H1 (cell line): ENCODE measurements at regions not wholly inside any gene's neighbourhood (a gene's known extent, or its start where the extent isn't known, plus 50 kb on each side); places are given as distances from the start of the nearest gene placed in this dataset.

Source experiments
- CTCF ChIA-PET: fragments of 300-600 bp; sonication (Branson Sonifier 250); formaldehyde crosslinking; loops from one replicate; lab custom pipeline; 2021; ENCODE audit not compliant: partially characterized antibody; lab: Charles Lee
- POLR2A ChIA-PET: fragments of 300-600 bp; sonication (Branson Sonifier 250); formaldehyde crosslinking; loops from one replicate; lab custom pipeline; 2021; ENCODE audit warnings: inconsistent platforms; ENCODE audit not compliant: partially characterized antibody; lab: Charles Lee
- DNase-seq, 2 experiments: peaks; one replicate each; pipeline versions ENCODE4 v3.0.0 to v3.0.0-alpha.2; 2010 to 2022; ENCODE audit warnings: low spot score in 2 of 2, low read depth in 1 of 2, mixed read lengths in 1 of 2
- FAIRE-seq: peaks from 2 replicates; lab custom pipeline; 2011; peaks lifted over from hg19 to GRCh38; lab: Jason Lieb, UNC
- H2AFZ ChIP-seq: 2 replicates; pipeline ENCODE4 v1.8.1; 2012; ENCODE audit warnings: low read length, inconsistent platforms
- H2AK5ac ChIP-seq: 2 replicates; pipeline ENCODE4 v1.6.1; 2013; ENCODE audit warnings: low read depth, low read length
- H2BK120ac ChIP-seq: replicated peaks from 2 replicates; pipeline ENCODE3; 2013; ENCODE audit warnings: low read depth, low read length, inconsistent platforms
- H2BK12ac ChIP-seq: 2 replicates; pipeline ENCODE4 v1.6.1; 2013; ENCODE audit warnings: low read depth, low read length
- H2BK15ac ChIP-seq: 2 replicates; pipeline ENCODE4 v1.6.1; 2013; ENCODE audit warnings: low read length
- H2BK20ac ChIP-seq: 2 replicates; pipeline ENCODE4 v1.6.1; 2013; ENCODE audit warnings: low read length
- H2BK5ac ChIP-seq: 2 replicates; pipeline ENCODE4 v1.6.1; 2013; ENCODE audit warnings: low read depth, low read length
- H3K14ac ChIP-seq: 2 replicates; pipeline ENCODE4 v1.6.1; 2013; ENCODE audit warnings: inconsistent platforms; ENCODE audit not compliant: insufficient read length
- H3K18ac ChIP-seq: 2 replicates; pipeline ENCODE4 v1.6.1; 2013; ENCODE audit warnings: low read length; ENCODE audit errors: extremely low read depth
- H3K23ac ChIP-seq: 2 replicates; pipeline ENCODE4 v1.6.1; 2013; ENCODE audit warnings: inconsistent platforms; ENCODE audit not compliant: insufficient read length
- H3K23me2 ChIP-seq: 2 replicates; pipeline ENCODE4 v1.6.1; 2013; ENCODE audit warnings: low read depth, low read length
- H3K27ac ChIP-seq: 2 replicates; pipeline ENCODE4 v1.6.1; 2011; ENCODE audit warnings: low read depth, low read length, inconsistent platforms
- H3K27me3 ChIP-seq, 4 experiments: replicated peaks in 1 of 4; 1 replicate in 1 of 4; 2 replicates in 3 of 4; pipeline versions ENCODE4 v1.6.1 to v1.8.1; 2011 to 2013; ENCODE audit warnings: low read length in 3 of 4, mild to moderate bottlenecking in 3 of 4, inconsistent platforms in 2 of 4, mixed read lengths in 2 of 4, moderate library complexity in 1 of 4; ENCODE audit not compliant: control insufficient read depth in 3 of 4, insufficient read depth in 3 of 4; ENCODE audit errors: extremely low read depth in 1 of 4
- H3K36me3 ChIP-seq, 4 experiments: 2 replicates each; pipeline versions ENCODE4 v1.6.1 to v1.8.1; 2011 to 2013; ENCODE audit warnings: mild to moderate bottlenecking in 4 of 4, low read length in 3 of 4, moderate library complexity in 2 of 4, control low read depth in 1 of 4, inconsistent platforms in 1 of 4; ENCODE audit not compliant: insufficient read depth in 4 of 4, control insufficient read depth in 2 of 4
- H3K4ac ChIP-seq: replicated peaks from 2 replicates; pipeline ENCODE3; 2013; ENCODE audit warnings: low read length, low read depth, mixed read lengths, inconsistent platforms; ENCODE audit not compliant: insufficient read length
- H3K4me1 ChIP-seq, 4 experiments: replicated peaks in 1 of 4; 1 replicate in 1 of 4; 2 replicates in 3 of 4; pipeline versions ENCODE4 v1.6.1 to v1.8.1; 2011 to 2013; ENCODE audit warnings: low read length in 3 of 4, inconsistent platforms in 2 of 4, mixed read lengths in 1 of 4; ENCODE audit not compliant: insufficient read depth in 4 of 4, control insufficient read depth in 3 of 4
- H3K4me2 ChIP-seq, 2 experiments: 2 replicates each; pipeline versions ENCODE4 v1.6.1 to v1.8.1; 2011 to 2013; ENCODE audit warnings: low read depth in 2 of 2, low read length in 2 of 2, control low read depth in 1 of 2, inconsistent platforms in 1 of 2, mild to moderate bottlenecking in 1 of 2; ENCODE audit not compliant: insufficient read depth in 1 of 2
- H3K4me3 ChIP-seq, 4 experiments: fragments of 200-600, 300-600 bp in 1 of 4; sonication (generic), shearing (Covaris generic), sonication (Bioruptor Twin) in 1 of 4; 2 replicates each; pipeline versions ENCODE4 v1.5.1 to v1.8.1; 2011 to 2016; ENCODE audit warnings: low read length in 4 of 4, low read depth in 3 of 4, control low read depth in 2 of 4, inconsistent platforms in 2 of 4, mild to moderate bottlenecking in 2 of 4, mixed read lengths in 1 of 4, moderate library complexity in 1 of 4; ENCODE audit not compliant: insufficient read depth in 2 of 4; ENCODE audit errors: extremely low read depth in 1 of 4
- H3K56ac ChIP-seq: replicated peaks from 2 replicates; pipeline ENCODE3; 2013; ENCODE audit warnings: low read depth, mild to moderate bottlenecking, mixed read lengths, low read length, inconsistent platforms; ENCODE audit not compliant: insufficient read length
- H3K79me1 ChIP-seq: 2 replicates; pipeline ENCODE4 v1.6.1; 2013; ENCODE audit warnings: low read depth, low read length, control low read depth
- H3K79me2 ChIP-seq, 2 experiments: 2 replicates each; pipeline versions ENCODE4 v1.6.1 to v1.8.1; 2012 to 2013; ENCODE audit warnings: low read length in 2 of 2, mild to moderate bottlenecking in 2 of 2, inconsistent platforms in 1 of 2; ENCODE audit not compliant: insufficient read depth in 2 of 2, control insufficient read depth in 1 of 2
- H3K9ac ChIP-seq, 4 experiments: replicated peaks in 1 of 4; 1 replicate in 1 of 4; 2 replicates in 3 of 4; pipeline versions ENCODE4 v1.6.1 to v1.8.1; 2011 to 2013; ENCODE audit warnings: low read depth in 3 of 4, low read length in 3 of 4, control low read depth in 2 of 4, mild to moderate bottlenecking in 2 of 4, moderate library complexity in 2 of 4, inconsistent platforms in 1 of 4; ENCODE audit errors: extremely low read depth in 1 of 4
- H3K9me3 ChIP-seq, 2 experiments: 2 replicates each; pipeline versions ENCODE4 v1.6.1 to v1.8.1; 2012 to 2013; ENCODE audit warnings: mild to moderate bottlenecking in 2 of 2, moderate library complexity in 2 of 2, control low read depth in 1 of 2, inconsistent platforms in 1 of 2, low read depth in 1 of 2, low read length in 1 of 2, mixed read lengths in 1 of 2; ENCODE audit not compliant: insufficient read depth in 2 of 2
- H4K20me1 ChIP-seq, 2 experiments: replicated peaks in 1 of 2; 2 replicates each; pipeline versions ENCODE3 to v1.8.1; 2011 to 2013; ENCODE audit warnings: inconsistent platforms in 2 of 2, low read length in 2 of 2, mild to moderate bottlenecking in 1 of 2; ENCODE audit not compliant: insufficient read depth in 2 of 2, control insufficient read depth in 1 of 2
- H4K5ac ChIP-seq: 2 replicates; pipeline ENCODE4 v1.6.1; 2013; ENCODE audit warnings: low read length, low read depth, mixed read lengths, inconsistent platforms; ENCODE audit not compliant: insufficient read length
- H4K8ac ChIP-seq: 2 replicates; pipeline ENCODE4 v1.8.0; 2013; ENCODE audit warnings: mild to moderate bottlenecking, moderate library complexity, low read length, inconsistent platforms; ENCODE audit not compliant: insufficient read depth; ENCODE audit errors: extremely low read depth
- H4K91ac ChIP-seq: replicated peaks from 2 replicates; pipeline ENCODE3; 2013; ENCODE audit warnings: low read length, mixed read lengths, inconsistent platforms; ENCODE audit not compliant: insufficient read length
- ASH2L ChIP-seq: fragments of 200-600, 300-600 bp; sonication (generic); IDR thresholded peaks from one replicate; pipeline ENCODE4 v1.7.1; 2017; ENCODE audit warnings: low read length
- BCL11A ChIP-seq, 2 experiments: IDR thresholded peaks; one replicate each; pipeline ENCODE4 v1.6.1; 2011; ENCODE audit warnings: low read depth in 2 of 2, low read length in 2 of 2, mild to moderate bottlenecking in 2 of 2
- EGR1 ChIP-seq: IDR thresholded peaks from 2 replicates; pipeline ENCODE4 v1.6.1; 2011; ENCODE audit warnings: low read depth, low read length, borderline replicate concordance
- FOSL1 ChIP-seq: IDR thresholded peaks from 2 replicates; pipeline ENCODE4 v1.6.1; 2011; ENCODE audit warnings: mild to moderate bottlenecking, low read depth, low read length, moderate library complexity; ENCODE audit not compliant: insufficient read depth
- HDAC6 ChIP-seq: IDR thresholded peaks from one replicate; pipeline ENCODE4 v1.7.1; 2012; ENCODE audit warnings: low read depth, mild to moderate bottlenecking, inconsistent platforms, low read length, moderate library complexity
- RNF2 ChIP-seq: fragments of 200-900, 300-1000 bp; sonication (generic); IDR thresholded peaks from 2 replicates; pipeline ENCODE4 v1.7.1; 2016; ENCODE audit warnings: borderline replicate concordance, low read depth, mild to moderate bottlenecking, antibody characterized with exemption, low read length; ENCODE audit not compliant: poor library complexity, severe bottlenecking; ENCODE audit errors: missing control alignments
- WGBS, 2 experiments: shearing (Covaris generic) in 1 of 2; methylation state at CpG; one replicate each; pipeline versions ENCODE4 v1.1.6 to v1.1.7; 2013 to 2015; ENCODE audit warnings: low lambda C conversion rate in 2 of 2, mixed read lengths in 2 of 2, inconsistent platforms in 1 of 2, low coverage in 1 of 2, missing lambda C conversion rate in 1 of 2; ENCODE audit not compliant: insufficient replicate concordance in 2 of 2, insufficient coverage in 1 of 2, insufficient read length in 1 of 2; ENCODE audit errors: extremely low coverage in 1 of 2, missing lambda C conversion rate in 1 of 2; 5-methylcytosine and 5-hydroxymethylcytosine counted together

GRCh38 chr7:106392144-106392543 lies 107.4 kb upstream of the NAMPT start:
- no peak overlapping the region for H2AK5ac ChIP-seq
- H3K23me2 ChIP-seq: no peaks in the 10 kb centered on the region
- 92% methylated on average over 4 of the region's 4 CpGs; no CpG with 5 or more reads in 1 of the 2 experiments for WGBS, 2 experiments
- FAIRE-seq: no peak
- no peaks in the 10 kb centered on the region for H3K27me3 ChIP-seq
- no peak overlapping the region for H2BK5ac ChIP-seq
- no peak overlapping the region for H2BK15ac ChIP-seq
- H3K18ac ChIP-seq: no peak overlapping the region
- H4K8ac ChIP-seq: no peak overlapping the region
- no peak overlapping the region for H2BK120ac ChIP-seq
- H3K27ac ChIP-seq: no peak overlapping the region
- no peak overlapping the region for H3K4ac ChIP-seq
- H3K4me2 ChIP-seq: no peak overlapping the region
- no peak overlapping the region for H3K9ac ChIP-seq
- no peak overlapping the region for H2BK20ac ChIP-seq
- no peak overlapping the region for H4K5ac ChIP-seq
- H2BK12ac ChIP-seq: no peak overlapping the region
- H3K14ac ChIP-seq: no peak overlapping the region
- no peaks in the 10 kb centered on the region for H3K36me3 ChIP-seq
- no peak overlapping the region for H4K91ac ChIP-seq
- no peak overlapping the region for H2AFZ ChIP-seq
- peaks cover 0 to 2% (median 0%) of the 10 kb centered on the region in 4 experiments; a peak in 2 of 7 replicates for H3K4me1 ChIP-seq
- H3K9me3 ChIP-seq: no peaks in the 10 kb centered on the region; a peak in 1 of 4 replicates
- H4K20me1 ChIP-seq: no peaks in the 10 kb centered on the region
- TF ChIP-seq BCL11A (IDR thresholded peaks at IDR 0.05; ENCODE audit: low read depth in 2 of 2, low read length in 2 of 2) (no peak), ASH2L (no peak), RNF2 (no peak), FOSL1 (no peak), HDAC6 (no peak), EGR1 (no peak)
- TF ChIP-seq, all 59 proteins: peak for 0
- Histone ChIP-seq H3K79me2 (no peaks in the 10 kb centered on the region), H3K4me3 (no peak overlapping the region), H3K79me1 (no peaks in the 10 kb centered on the region), H3K23ac (no peak overlapping the region), H3K56ac (no peak overlapping the region)
- CTCF ChIA-PET: no interaction called here
- POLR2A ChIA-PET: interaction anchor here (1.3 kb wide), 1 partner anchor 9 kb away, joined by 4 read pairs; no protein-coding TSS in a partner anchor
- DNase-seq: no peak
